ENCODE measurements at regions not wholly inside any gene's neighbourhood (a gene's known extent, or its start where the extent isn't known, plus 50 kb on each side); places are given as distances from the start of the nearest gene placed in this dataset.

- TF ChIP-seq, protein P1, sequence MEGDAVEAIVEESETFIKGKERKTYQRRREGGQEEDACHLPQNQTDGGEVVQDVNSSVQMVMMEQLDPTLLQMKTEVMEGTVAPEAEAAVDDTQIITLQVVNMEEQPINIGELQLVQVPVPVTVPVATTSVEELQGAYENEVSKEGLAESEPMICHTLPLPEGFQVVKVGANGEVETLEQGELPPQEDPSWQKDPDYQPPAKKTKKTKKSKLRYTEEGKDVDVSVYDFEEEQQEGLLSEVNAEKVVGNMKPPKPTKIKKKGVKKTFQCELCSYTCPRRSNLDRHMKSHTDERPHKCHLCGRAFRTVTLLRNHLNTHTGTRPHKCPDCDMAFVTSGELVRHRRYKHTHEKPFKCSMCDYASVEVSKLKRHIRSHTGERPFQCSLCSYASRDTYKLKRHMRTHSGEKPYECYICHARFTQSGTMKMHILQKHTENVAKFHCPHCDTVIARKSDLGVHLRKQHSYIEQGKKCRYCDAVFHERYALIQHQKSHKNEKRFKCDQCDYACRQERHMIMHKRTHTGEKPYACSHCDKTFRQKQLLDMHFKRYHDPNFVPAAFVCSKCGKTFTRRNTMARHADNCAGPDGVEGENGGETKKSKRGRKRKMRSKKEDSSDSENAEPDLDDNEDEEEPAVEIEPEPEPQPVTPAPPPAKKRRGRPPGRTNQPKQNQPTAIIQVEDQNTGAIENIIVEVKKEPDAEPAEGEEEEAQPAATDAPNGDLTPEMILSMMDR (IDR thresholded peaks at IDR 0.05) = no peak
- no peak for TF ChIP-seq POLR2A (IDR thresholded peaks at IDR 0.05)
Observed at GRCh38 chr7:106597014-106597413, 63.9 kb downstream of the CCDC71L start.
